Fibroblast of villous mesenchyme (primary cell): ENCODE measurements at regions not wholly inside any gene's neighbourhood (a gene's known extent, or its start where the extent isn't known, plus 50 kb on each side); places are given as distances from the start of the nearest gene placed in this dataset.
"Not testable (repeated sequence)": the region's sequence is repeated elsewhere in the genome, so short reads cannot be mapped to it uniquely, and the experiment has no call there.

Source experiments
- DNase-seq: peaks from one replicate; pipeline ENCODE4 v3.0.0-alpha.2; 2010; ENCODE audit warnings: low read depth
- H3K4me3 ChIP-seq: 2 replicates; pipeline ENCODE4 v1.5.1; 2011; ENCODE audit warnings: low read depth, mild to moderate bottlenecking, low read length
- CTCF ChIP-seq: IDR thresholded peaks from 2 replicates; pipeline ENCODE4 v1.5.1; 2012; ENCODE audit warnings: low read depth, mild to moderate bottlenecking, low read length; ENCODE audit not compliant: insufficient read depth

DNA sequence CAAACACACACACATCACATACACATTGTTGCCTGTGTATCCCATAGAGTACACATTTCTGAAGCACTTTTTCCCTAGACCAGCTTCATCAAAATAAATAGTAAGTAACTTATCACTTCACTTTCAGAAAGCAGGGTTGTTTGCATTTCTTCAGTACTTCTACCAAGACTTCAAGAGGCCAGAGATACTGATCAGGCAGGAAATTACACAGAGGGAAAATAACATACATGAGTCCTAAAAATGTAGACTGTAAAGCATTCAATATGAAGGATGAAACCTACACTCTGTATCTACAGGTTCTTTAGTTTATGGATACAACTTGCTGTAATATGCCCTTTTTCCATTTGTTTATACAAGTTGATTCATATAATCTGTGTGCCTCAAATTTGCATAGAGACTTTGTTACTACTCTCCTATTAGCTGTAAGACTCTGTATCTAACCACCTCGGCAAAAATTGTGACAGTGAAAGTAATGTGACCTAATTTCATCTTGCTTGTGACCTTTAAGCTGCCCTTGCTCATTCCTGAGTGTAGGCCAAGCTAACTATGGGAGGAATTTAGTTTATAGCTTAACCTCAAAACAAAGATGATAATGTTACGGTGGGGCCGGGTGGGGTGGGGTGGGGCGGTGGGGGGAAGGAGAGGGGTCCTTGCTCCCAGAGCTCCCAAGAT is 228.9 kb upstream of the SPOPL start:
- peak; percentile 37 for DNase-seq
- H3K4me3 ChIP-seq = no peak overlapping the region
- no peak for TF ChIP-seq CTCF

- not testable (repeated sequence) for H3K4me3 ChIP-seq, DNase-seq
Measured at GRCh38 chr2:138273280-138273679, 228.3 kb upstream of the SPOPL start.

- H3K4me3 ChIP-seq = no peak overlapping the region
- DNase-seq = peak; percentile 57
- no peak for TF ChIP-seq CTCF
Measured at GRCh38 chr2:138274421-138275291, 226.9 kb upstream of the SPOPL start.

GRCh38 chr2:138275292-138275690 is 226.3 kb upstream of the SPOPL start:
- DNase-seq = no peak
- no peak overlapping the region for H3K4me3 ChIP-seq
- no peak for TF ChIP-seq CTCF

- no peak for TF ChIP-seq CTCF
- no peak overlapping the region for H3K4me3 ChIP-seq
- DNase-seq = peak; percentile 44
Measured at GRCh38 chr2:138275881-138276280, 225.7 kb upstream of the SPOPL start.

GRCh38 chr2:138276339-138276738 is 225.2 kb upstream of the SPOPL start:
- H3K4me3 ChIP-seq = no peak overlapping the region
- TF ChIP-seq CTCF = no peak
- DNase-seq = no peak

- TF ChIP-seq CTCF = no peak
- H3K4me3 ChIP-seq = no peak overlapping the region
- DNase-seq = no peak
Measured at GRCh38 chr2:138277062-138277461, 224.5 kb upstream of the SPOPL start.
